Endothelial cell of umbilical vein (primary cell): ENCODE measurements at regions not wholly inside any gene's neighbourhood (a gene's known extent, or its start where the extent isn't known, plus 50 kb on each side); places are given as distances from the start of the nearest gene placed in this dataset.

Experiments used
- BruUV-seq: library from RNA; stranded (reverse); fragments of 400-500 nt; replicated peaks from 2 replicates; lab custom pipeline; 2021; lab: Mats Ljungman, UMichigan
- CTCF ChIA-PET: fragments of 300-600, 350-600 bp; sonication (Branson Sonifier 250); formaldehyde crosslinking; loops from one replicate; lab custom pipeline; 2021; ENCODE audit warnings: antibody characterized with exemption, inconsistent platforms; lab: Charles Lee
- POLR2A ChIA-PET: fragments of 300-600, 350-600 bp; sonication (Branson Sonifier 250); formaldehyde crosslinking; loops from one replicate; lab custom pipeline; 2021; ENCODE audit warnings: antibody characterized with exemption, inconsistent platforms; lab: Charles Lee
- DNase-seq: peaks from one replicate; pipeline ENCODE4 v3.0.0-alpha.2; 2011; ENCODE audit warnings: low read depth, low spot score
- FAIRE-seq: peaks from 2 replicates; lab custom pipeline; 2011; peaks lifted over from hg19 to GRCh38; lab: Jason Lieb, UNC
- H2AFZ ChIP-seq: 2 replicates; pipeline ENCODE4 v1.6.0; 2012; ENCODE audit warnings: low read depth, low read length, control low read depth, inconsistent platforms
- H3K27ac ChIP-seq: 2 replicates; pipeline ENCODE4 v1.5.1; 2011; ENCODE audit warnings: low read depth, mild to moderate bottlenecking, control low read depth, low read length, moderate library complexity; ENCODE audit not compliant: insufficient read depth
- H3K27me3 ChIP-seq, 2 experiments: 2 replicates each; pipeline versions ENCODE4 v1.6.0 to v1.6.1; 2011; ENCODE audit warnings: low read length in 2 of 2, mixed read lengths in 1 of 2; ENCODE audit not compliant: control insufficient read depth in 2 of 2, insufficient read depth in 2 of 2
- H3K36me3 ChIP-seq, 2 experiments: 2 replicates in 1 of 2; 3 replicates in 1 of 2; pipeline ENCODE4 v1.5.1; 2011; ENCODE audit warnings: low read length in 2 of 2, mild to moderate bottlenecking in 1 of 2, moderate library complexity in 1 of 2; ENCODE audit not compliant: control insufficient read depth in 2 of 2, insufficient read depth in 2 of 2; ENCODE audit errors: extremely low read depth in 1 of 2
- H3K4me1 ChIP-seq: 3 replicates; pipeline ENCODE4 v1.5.1; 2011; ENCODE audit warnings: mild to moderate bottlenecking, low read length; ENCODE audit not compliant: control insufficient read depth, insufficient read depth; ENCODE audit errors: extremely low read depth
- H3K4me2 ChIP-seq: 2 replicates; pipeline ENCODE4 v1.6.1; 2011; ENCODE audit warnings: low read length, control low read depth, mixed read lengths; ENCODE audit not compliant: insufficient read depth
- H3K4me3 ChIP-seq, 3 experiments: fragments of 200-600 bp in 1 of 3; sonication (generic), shearing (Covaris generic) in 1 of 3; replicated peaks in 1 of 3; 2 replicates each; pipeline ENCODE4 v1.5.1; 2011 to 2016; ENCODE audit warnings: control low read depth in 3 of 3, low read length in 3 of 3, mild to moderate bottlenecking in 2 of 3, inconsistent platforms in 1 of 3, low read depth in 1 of 3, moderate library complexity in 1 of 3; ENCODE audit not compliant: insufficient read depth in 1 of 3
- H3K79me2 ChIP-seq: 2 replicates; pipeline ENCODE4 v1.6.0; 2012; ENCODE audit warnings: low read length, inconsistent platforms; ENCODE audit not compliant: control insufficient read depth, insufficient read depth
- H3K9ac ChIP-seq: replicated peaks from 2 replicates; pipeline ENCODE3; 2011; ENCODE audit warnings: low read length, control low read depth; ENCODE audit not compliant: insufficient read depth; ENCODE audit errors: extremely low read depth
- H3K9me1 ChIP-seq: replicated peaks from 3 replicates; pipeline ENCODE4 v1.6.0; 2011; ENCODE audit warnings: mild to moderate bottlenecking, low read length; ENCODE audit not compliant: control insufficient read depth, insufficient read depth; ENCODE audit errors: extremely low read depth
- H3K9me3 ChIP-seq: replicated peaks from 2 replicates; pipeline ENCODE4 v1.5.1; 2012; ENCODE audit warnings: low read length, inconsistent platforms; ENCODE audit not compliant: control insufficient read depth, insufficient read depth
- H4K20me1 ChIP-seq: replicated peaks from 2 replicates; pipeline ENCODE3; 2011; ENCODE audit warnings: mild to moderate bottlenecking, low read length; ENCODE audit not compliant: control insufficient read depth, insufficient read depth; ENCODE audit errors: extremely low read depth
- CTCF ChIP-seq, 2 donors: IDR thresholded peaks; 1 replicate in 1 of 2; 2 replicates in 1 of 2; pipeline ENCODE4 v1.5.1; 2011; ENCODE audit warnings: low read length in 2 of 2, mild to moderate bottlenecking in 2 of 2, moderate library complexity in 2 of 2, control low read depth in 1 of 2, inconsistent platforms in 1 of 2, low read depth in 1 of 2; ENCODE audit not compliant: insufficient read depth in 1 of 2; ENCODE audit errors: extremely low read depth in 1 of 2
- EZH2 ChIP-seq: IDR thresholded peaks from 2 replicates; pipeline ENCODE4 v1.6.1; 2012; ENCODE audit warnings: borderline replicate concordance, low read depth, mild to moderate bottlenecking, moderate library complexity, low read length, inconsistent platforms; ENCODE audit not compliant: severe bottlenecking
- FOS ChIP-seq: IDR thresholded peaks from 2 replicates; pipeline ENCODE4 v1.6.1; 2011; ENCODE audit warnings: mild to moderate bottlenecking, low read length, moderate library complexity, borderline replicate concordance; ENCODE audit not compliant: insufficient read depth
- GATA2 ChIP-seq: IDR thresholded peaks from 2 replicates; pipeline ENCODE4 v1.7.0; 2011; ENCODE audit warnings: low read depth, mild to moderate bottlenecking, moderate library complexity, mixed read lengths, low read length; ENCODE audit not compliant: insufficient read length, insufficient read depth
- JUN ChIP-seq: IDR thresholded peaks from 2 replicates; pipeline ENCODE4 v1.6.1; 2011; ENCODE audit warnings: borderline replicate concordance, low read depth; ENCODE audit not compliant: insufficient read length, insufficient read depth
- MYC ChIP-seq: IDR thresholded peaks from one replicate; pipeline ENCODE4 v1.6.1; 2011; ENCODE audit warnings: mild to moderate bottlenecking, low read depth, low read length
- POLR2AphosphoS5 ChIP-seq: IDR thresholded peaks from 2 replicates; pipeline ENCODE4 v1.6.1; 2012; ENCODE audit warnings: low read depth, mild to moderate bottlenecking, control low read depth, low read length, moderate library complexity; ENCODE audit not compliant: insufficient read depth
- dilution Hi-C: fragments of 300-500 bp; cut with MboI; formaldehyde crosslinking; loops from one replicate; pipeline ENCODE4 v1.15.0; 2019; ENCODE audit warnings: low sequenced_read_pairs; ENCODE audit not compliant: extremely low pct_ligation_motif_present
- intact Hi-C: fragments of 100-400 bp; cut with micrococcal nuclease; formaldehyde crosslinking; loops from one replicate; pipeline ENCODE4 v1.10.0; 2022

- TF ChIP-seq EZH2 (no peak), POLR2AphosphoS5 (no peak)
- no peaks in the 10 kb centered on the region for H3K4me1 ChIP-seq
- peaks cover 3% of the 10 kb centered on the region for H3K9me3 ChIP-seq
- H3K4me3 ChIP-seq, result no peak overlapping the region
- POLR2A ChIA-PET, result no interaction called here
- H3K9me1 ChIP-seq, result no peaks in the 10 kb centered on the region
- H4K20me1 ChIP-seq, result no peaks in the 10 kb centered on the region
- no peaks in the 10 kb centered on the region for H3K27me3 ChIP-seq
- no peaks in the 10 kb centered on the region for H3K36me3 ChIP-seq
- H3K79me2 ChIP-seq, result no peaks in the 10 kb centered on the region
- H3K4me2 ChIP-seq, result no peak overlapping the region
- CTCF ChIA-PET, result no interaction called here
- FAIRE-seq, result no peak
- BruUV-seq, result no TSS peak
- intact Hi-C loops (no loop called here), dilution Hi-C loops (no loop called here)
- no peak overlapping the region for H2AFZ ChIP-seq
- DNase-seq, result no peak
- H3K27ac ChIP-seq, result no peak overlapping the region
- no peak overlapping the region for H3K9ac ChIP-seq
Observed at GRCh38 chr18:72985686-72986085, 117.9 kb upstream of the NETO1 start.

- dilution Hi-C loops (no loop called here), intact Hi-C loops (no loop called here)
- Histone ChIP-seq H3K9ac (no peak overlapping the region), H4K20me1 (no peaks in the 10 kb centered on the region), H3K27me3 (no peaks in the 10 kb centered on the region), H3K9me1 (no peaks in the 10 kb centered on the region), H2AFZ (no peak overlapping the region), H3K36me3 (no peaks in the 10 kb centered on the region), H3K9me3 (peaks cover 3% of the 10 kb centered on the region), H3K4me1 (no peaks in the 10 kb centered on the region), H3K27ac (no peak overlapping the region), H3K4me2 (no peak overlapping the region), H3K4me3 (no peak overlapping the region), H3K79me2 (no peaks in the 10 kb centered on the region)
- FAIRE-seq (no peak), DNase-seq (no peak)
- no TSS peak for BruUV-seq
- ChIA-PET POLR2A (no interaction called here), CTCF (no interaction called here)
- TF ChIP-seq JUN (no peak), GATA2 (no peak), CTCF (IDR thresholded peaks at IDR 0.05; ENCODE audit: extremely low read depth in 1 of 2, insufficient read depth in 1 of 2, low read depth in 1 of 2, low read length in 2 of 2) (no peak), POLR2AphosphoS5 (no peak), MYC (no peak), FOS (no peak), EZH2 (no peak)
Observed at GRCh38 chr18:72984290-72984689, 116.5 kb upstream of the NETO1 start.
